ENCODE measurements at regions not wholly inside any gene's neighbourhood (a gene's known extent, or its start where the extent isn't known, plus 50 kb on each side); places are given as distances from the start of the nearest gene placed in this dataset.
A peak's percentile ranks its signal among the peaks of the same experiment; 100 is the strongest.

DNA sequence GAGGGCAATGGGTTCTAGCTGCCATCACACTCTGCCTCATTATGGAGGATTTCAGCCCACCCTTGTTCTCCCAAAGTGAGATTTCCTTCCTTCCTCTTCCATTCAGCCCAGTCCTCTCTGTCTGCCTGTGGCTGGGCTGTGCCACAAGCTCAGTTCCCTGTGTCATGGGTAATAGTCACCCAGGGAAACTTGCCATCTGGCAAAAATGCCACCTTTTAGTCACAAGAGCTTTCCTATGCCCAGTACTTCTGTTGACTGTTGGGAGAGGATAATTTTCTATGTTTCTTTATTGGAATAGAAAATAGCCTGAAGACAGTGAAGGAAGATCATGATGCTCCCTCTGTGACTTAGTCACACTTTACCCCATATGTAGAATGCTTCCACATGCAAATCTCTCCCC is 71.4 kb downstream of the TLR4 start:
- H3K4me1 ChIP-seq: no peaks in the 10 kb centered on the region
- DNase-seq (ENCODE audit: low spot score in 2 of 2): no peak
- no peaks in the 10 kb centered on the region for H3K27me3 ChIP-seq (ENCODE audit: low read depth)
- no peaks in the 10 kb centered on the region for H3K9me3 ChIP-seq
- H3K4me3 ChIP-seq: no peak overlapping the region
- no peaks in the 10 kb centered on the region for H3K36me3 ChIP-seq (replicated peaks)
- in situ Hi-C loops (cut with MboI; ENCODE audit: low sequenced_read_pairs): no loop called here

- in situ Hi-C loops (cut with MboI; ENCODE audit: low sequenced_read_pairs): no loop called here
- Histone ChIP-seq H3K36me3 (replicated peaks) (no peaks in the 10 kb centered on the region), H3K27me3 (ENCODE audit: low read depth) (no peaks in the 10 kb centered on the region), H3K9me3 (no peaks in the 10 kb centered on the region), H3K4me3 (no peak overlapping the region), H3K4me1 (no peaks in the 10 kb centered on the region)
- DNase-seq (ENCODE audit: low spot score in 2 of 2): no peak
These were observed 73.6 kb downstream of the TLR4 start for GRCh38 chr9:117777823-117778222.

DNA sequence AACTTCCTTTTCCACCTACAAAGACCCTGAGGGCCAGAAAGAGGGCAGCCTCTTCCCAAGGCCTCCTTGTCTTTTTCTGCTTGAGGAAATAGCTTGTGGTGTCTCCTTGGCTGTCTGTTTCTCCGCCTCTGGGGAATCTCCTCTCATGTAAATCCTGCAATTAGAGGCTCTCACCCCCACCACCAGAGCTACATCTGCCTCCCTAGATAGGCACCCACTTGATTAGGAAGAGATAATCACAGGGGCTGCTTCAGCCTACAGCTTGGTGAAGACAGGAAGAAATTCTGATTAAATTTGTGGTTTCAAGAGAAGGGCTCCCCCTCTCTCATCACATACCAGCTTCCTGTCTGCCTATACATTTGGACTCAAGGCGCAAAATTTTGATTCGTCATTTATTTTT is 75.6 kb downstream of the TLR4 start:
- Histone ChIP-seq H3K4me1 (no peaks in the 10 kb centered on the region), H3K27me3 (ENCODE audit: low read depth) (no peaks in the 10 kb centered on the region), H3K9me3 (no peaks in the 10 kb centered on the region), H3K36me3 (replicated peaks) (no peaks in the 10 kb centered on the region), H3K4me3 (no peak overlapping the region)
- no peak for DNase-seq (ENCODE audit: low spot score in 2 of 2)
- in situ Hi-C loops (cut with MboI; ENCODE audit: low sequenced_read_pairs): no loop called here

DNA sequence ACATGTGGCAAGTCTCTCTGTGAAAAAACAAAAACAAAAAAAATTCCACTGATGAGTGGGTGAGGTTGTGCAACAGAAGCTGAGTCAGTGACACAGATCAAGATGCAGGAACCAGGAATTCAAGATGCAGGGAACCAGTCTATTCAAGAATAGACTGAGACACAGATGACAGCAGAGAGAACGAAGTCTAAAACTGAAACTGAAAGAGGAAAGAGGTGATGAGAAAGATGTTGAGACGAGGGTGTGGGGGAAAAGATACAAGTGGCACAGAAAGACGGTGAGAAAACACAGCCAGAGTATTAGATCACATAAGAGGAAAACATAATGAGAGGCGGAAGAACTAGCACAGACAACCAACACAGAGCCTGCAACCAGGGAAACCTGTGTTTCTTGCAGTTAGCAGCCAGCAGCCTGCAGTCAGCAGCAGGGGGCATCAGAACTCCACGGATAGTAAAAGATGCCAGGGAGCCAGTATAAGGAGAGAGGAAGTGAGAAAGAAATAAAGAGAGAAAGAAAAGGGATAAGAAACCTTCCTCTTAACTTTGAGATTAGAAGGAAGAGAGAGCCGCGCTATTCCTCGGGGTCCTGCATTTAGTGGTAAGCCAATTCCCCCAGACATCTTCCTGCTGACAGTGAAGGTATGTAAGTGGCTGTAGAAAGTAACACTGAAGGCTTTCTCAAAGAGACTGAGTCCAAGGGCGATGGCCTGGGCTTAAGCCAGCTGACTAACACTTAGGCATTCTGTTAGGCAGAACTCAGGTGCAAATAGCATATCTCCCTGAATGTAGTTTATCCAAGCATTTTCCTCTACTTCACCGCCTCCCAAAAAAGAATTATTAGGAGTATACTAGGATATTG is 79.0 kb downstream of the TLR4 start:
- H3K9me3 ChIP-seq: no peaks in the 10 kb centered on the region
- no peak overlapping the region for H3K4me3 ChIP-seq
- DNase-seq (ENCODE audit: low spot score in 2 of 2): peak; percentile 11 to 51
- no peaks in the 10 kb centered on the region for H3K4me1 ChIP-seq
- no peaks in the 10 kb centered on the region for H3K27me3 ChIP-seq (ENCODE audit: low read depth)
- no peaks in the 10 kb centered on the region for H3K36me3 ChIP-seq (replicated peaks)
- in situ Hi-C loops (cut with MboI; ENCODE audit: low sequenced_read_pairs): no loop called here

DNA sequence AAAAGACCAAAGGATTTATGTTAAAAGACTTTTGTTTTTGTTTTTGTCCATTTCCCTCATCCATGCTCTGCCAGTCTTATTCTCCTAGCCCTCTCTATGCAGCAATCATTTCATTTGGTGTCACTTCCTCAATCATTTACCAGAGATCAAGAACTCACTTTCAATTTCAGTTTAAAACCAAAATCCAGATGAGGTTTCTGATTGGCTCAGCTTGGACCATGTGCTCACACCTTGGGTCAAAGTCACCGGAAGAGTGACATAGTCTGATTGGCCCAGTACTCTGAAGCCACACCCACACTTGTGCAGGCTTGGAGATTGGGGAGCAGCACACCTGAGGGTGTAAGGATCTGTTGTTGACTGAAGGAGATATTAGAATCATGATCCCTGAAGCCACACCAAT is 79.6 kb downstream of the TLR4 start:
- Histone ChIP-seq H3K9me3 (no peaks in the 10 kb centered on the region), H3K36me3 (replicated peaks) (no peaks in the 10 kb centered on the region), H3K4me1 (no peaks in the 10 kb centered on the region), H3K4me3 (no peak overlapping the region), H3K27me3 (ENCODE audit: low read depth) (no peaks in the 10 kb centered on the region)
- in situ Hi-C loops (cut with MboI; ENCODE audit: low sequenced_read_pairs): no loop called here
- DNase-seq (ENCODE audit: low spot score in 2 of 2): no peak

DNA sequence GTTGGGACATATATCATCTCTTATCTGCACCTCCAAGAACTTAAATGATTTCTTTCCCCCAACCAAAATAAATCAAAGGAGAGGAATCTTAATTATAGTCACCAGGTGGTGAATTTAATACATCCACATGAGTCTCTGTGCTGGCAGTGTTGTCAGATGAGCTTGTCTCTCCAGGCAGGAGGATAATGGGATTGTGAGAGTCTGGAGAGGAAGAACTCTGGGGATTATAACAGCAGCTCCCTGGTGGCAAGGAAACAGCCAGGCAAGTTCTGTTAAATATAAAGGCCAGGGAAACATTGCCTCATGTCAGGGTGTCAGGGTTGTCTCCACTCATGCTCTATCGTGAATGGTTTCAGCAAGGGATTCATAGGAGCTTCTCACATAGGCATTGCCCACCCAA is 80.8 kb downstream of the TLR4 start:
- in situ Hi-C loops (cut with MboI; ENCODE audit: low sequenced_read_pairs): no loop called here
- Histone ChIP-seq H3K4me1 (no peaks in the 10 kb centered on the region), H3K27me3 (ENCODE audit: low read depth) (no peaks in the 10 kb centered on the region), H3K9me3 (no peaks in the 10 kb centered on the region), H3K4me3 (no peak overlapping the region), H3K36me3 (replicated peaks) (no peaks in the 10 kb centered on the region)
- no peak for DNase-seq (ENCODE audit: low spot score in 2 of 2)

GRCh38 chr9:117787746-117788145 is 83.5 kb downstream of the TLR4 start:
- in situ Hi-C loops (cut with MboI; ENCODE audit: low sequenced_read_pairs): no loop called here
- H3K27me3 ChIP-seq (ENCODE audit: low read depth): no peaks in the 10 kb centered on the region
- no peaks in the 10 kb centered on the region for H3K4me1 ChIP-seq
- H3K9me3 ChIP-seq: no peaks in the 10 kb centered on the region
- no peak overlapping the region for H3K4me3 ChIP-seq
- no peaks in the 10 kb centered on the region for H3K36me3 ChIP-seq (replicated peaks)
- DNase-seq (ENCODE audit: low spot score in 2 of 2): no peak

DNA sequence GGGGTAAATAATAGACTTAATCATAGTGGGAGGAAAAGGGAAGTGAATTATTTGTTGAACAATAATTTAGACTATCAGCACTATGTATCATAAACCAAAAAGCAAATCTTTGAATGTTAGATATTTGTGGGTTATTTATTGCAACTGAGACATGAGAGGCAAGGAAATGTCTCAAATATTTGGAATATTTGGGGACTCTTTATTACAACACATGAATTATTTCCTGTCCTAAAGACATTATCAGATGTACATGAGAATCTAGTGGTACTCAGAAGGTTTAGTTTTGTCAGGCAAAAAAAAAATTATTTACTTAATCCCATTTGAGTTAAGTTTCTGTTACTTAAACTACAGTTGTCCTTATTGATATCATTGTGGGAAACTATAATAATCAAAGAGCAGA is 91.1 kb downstream of the TLR4 start:
- Histone ChIP-seq H3K9me3 (no peaks in the 10 kb centered on the region), H3K4me1 (no peaks in the 10 kb centered on the region), H3K27me3 (ENCODE audit: low read depth) (no peaks in the 10 kb centered on the region), H3K36me3 (replicated peaks) (no peaks in the 10 kb centered on the region), H3K4me3 (no peak overlapping the region)
- no peak for DNase-seq (ENCODE audit: low spot score in 2 of 2)
- in situ Hi-C loops (cut with MboI; ENCODE audit: low sequenced_read_pairs): no loop called here

GRCh38 chr9:117796681-117797080 is 92.5 kb downstream of the TLR4 start:
- no peak for DNase-seq (ENCODE audit: low spot score in 2 of 2)

DNA sequence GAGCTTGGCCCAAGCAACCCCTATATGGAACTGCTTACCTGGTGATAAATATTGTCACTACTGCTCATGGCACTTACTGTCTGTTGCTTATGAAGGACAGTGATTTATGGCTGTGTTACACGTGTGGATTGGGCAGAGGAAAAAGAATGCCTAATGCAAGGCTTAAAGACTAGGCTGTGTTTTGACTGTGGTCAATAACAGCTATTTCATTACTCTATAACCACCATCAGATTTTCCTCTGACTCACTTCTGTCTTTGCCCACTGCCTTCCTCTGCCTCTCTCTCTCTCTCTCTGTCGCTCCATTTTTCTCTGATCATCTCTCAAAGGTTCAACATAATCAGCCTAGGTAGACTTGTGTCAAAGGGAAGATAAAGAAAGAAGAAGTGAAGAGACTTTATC is 96.2 kb downstream of the TLR4 start:
- H3K9me3 ChIP-seq: no peaks in the 10 kb centered on the region
- H3K27me3 ChIP-seq (ENCODE audit: low read depth): no peaks in the 10 kb centered on the region; the same call in 1 of the 2 replicates
- in situ Hi-C loops (cut with MboI; ENCODE audit: low sequenced_read_pairs): no loop called here
- H3K4me1 ChIP-seq: no peaks in the 10 kb centered on the region
- no peak overlapping the region for H3K4me3 ChIP-seq
- H3K36me3 ChIP-seq (replicated peaks): no peaks in the 10 kb centered on the region
- DNase-seq (ENCODE audit: low spot score in 2 of 2): no peak

More at GRCh38 chr9:117796681-117797080, 92.5 kb downstream of the TLR4 start:
- no peaks in the 10 kb centered on the region for H3K27me3 ChIP-seq (ENCODE audit: low read depth)
- no peaks in the 10 kb centered on the region for H3K36me3 ChIP-seq (replicated peaks)
- H3K9me3 ChIP-seq: no peaks in the 10 kb centered on the region
- in situ Hi-C loops (cut with MboI; ENCODE audit: low sequenced_read_pairs): no loop called here
- H3K4me3 ChIP-seq: no peak overlapping the region
- H3K4me1 ChIP-seq: no peaks in the 10 kb centered on the region

DNA sequence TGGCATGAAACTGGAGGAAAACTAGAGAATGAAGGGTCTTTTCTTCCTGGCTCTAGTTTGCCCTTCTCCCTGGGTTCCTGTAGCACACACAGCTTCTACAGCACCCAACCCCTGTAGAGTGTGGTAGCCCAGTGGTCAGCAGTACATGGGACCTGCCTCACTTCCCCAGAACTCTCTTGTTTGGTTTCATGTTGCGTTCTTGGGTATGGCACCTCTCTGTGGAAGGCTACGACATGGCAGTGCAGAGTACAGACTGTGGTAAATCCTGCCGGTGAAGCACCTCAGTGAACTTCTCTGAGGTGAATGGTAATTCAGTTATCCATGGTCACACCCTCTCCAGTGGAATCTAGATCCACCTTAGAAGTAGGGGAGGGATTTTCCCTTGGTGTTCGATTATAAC is 105.5 kb downstream of the TLR4 start:
- in situ Hi-C loops (cut with MboI; ENCODE audit: low sequenced_read_pairs): no loop called here
- no peaks in the 10 kb centered on the region for H3K9me3 ChIP-seq
- H3K36me3 ChIP-seq (replicated peaks): no peaks in the 10 kb centered on the region
- no peak for DNase-seq (ENCODE audit: low spot score in 2 of 2)
- H3K4me1 ChIP-seq: no peaks in the 10 kb centered on the region
- H3K27me3 ChIP-seq (ENCODE audit: low read depth): no peaks in the 10 kb centered on the region
- no peak overlapping the region for H3K4me3 ChIP-seq

DNA sequence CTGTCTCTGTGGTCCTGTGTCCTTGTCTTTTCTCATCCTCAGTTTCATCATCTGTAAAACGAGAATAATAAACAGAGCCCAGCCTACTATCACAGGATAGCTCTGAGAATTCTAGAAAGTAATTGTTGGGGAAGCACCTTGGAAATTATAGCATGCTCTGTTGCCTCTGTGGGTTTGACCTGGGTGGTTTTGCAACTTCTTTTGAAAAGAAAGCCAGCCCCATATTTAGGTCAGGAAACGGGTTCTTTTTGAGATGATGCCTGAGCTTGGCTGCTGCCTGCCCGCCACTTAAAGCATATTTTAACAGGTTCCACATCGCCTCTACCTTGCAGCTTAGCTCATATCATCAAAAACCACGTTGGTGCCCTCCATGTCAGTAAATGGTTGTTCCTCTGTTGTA is 111.1 kb downstream of the TLR4 start:
- in situ Hi-C loops (cut with MboI; ENCODE audit: low sequenced_read_pairs): no loop called here
- Histone ChIP-seq H3K4me1 (no peaks in the 10 kb centered on the region), H3K4me3 (no peak overlapping the region), H3K36me3 (replicated peaks) (no peaks in the 10 kb centered on the region), H3K27me3 (ENCODE audit: low read depth) (no peaks in the 10 kb centered on the region), H3K9me3 (no peaks in the 10 kb centered on the region)
- no peak for DNase-seq (ENCODE audit: low spot score in 2 of 2)

DNA sequence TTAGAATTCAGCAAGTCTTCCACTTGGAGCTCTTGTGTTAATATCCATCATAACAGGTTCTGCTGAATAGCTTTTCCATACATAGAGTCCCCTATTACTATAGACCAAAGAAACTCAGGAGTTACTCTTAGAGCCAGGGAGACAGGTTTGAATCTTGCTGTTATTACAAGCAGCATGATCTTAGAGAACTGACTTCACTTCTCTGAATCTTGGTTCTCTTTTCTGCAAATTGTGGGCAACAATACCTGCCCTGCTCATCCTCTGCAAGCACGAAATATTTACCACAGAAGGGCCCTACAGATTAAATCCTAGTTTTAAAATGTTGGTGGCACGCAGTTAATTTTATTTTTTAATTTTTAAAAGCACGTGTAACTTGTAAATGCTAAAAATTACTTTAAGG is 111.7 kb downstream of the TLR4 start:
- in situ Hi-C loops (cut with MboI; ENCODE audit: low sequenced_read_pairs): no loop called here
- Histone ChIP-seq H3K9me3 (no peaks in the 10 kb centered on the region), H3K4me1 (no peaks in the 10 kb centered on the region), H3K27me3 (ENCODE audit: low read depth) (no peaks in the 10 kb centered on the region), H3K36me3 (replicated peaks) (no peaks in the 10 kb centered on the region), H3K4me3 (no peak overlapping the region)
- no peak for DNase-seq (ENCODE audit: low spot score in 2 of 2)

GRCh38 chr9:117821954-117822353 is 117.8 kb downstream of the TLR4 start:
- DNase-seq (ENCODE audit: low spot score in 2 of 2): no peak
- no peaks in the 10 kb centered on the region for H3K9me3 ChIP-seq

DNA sequence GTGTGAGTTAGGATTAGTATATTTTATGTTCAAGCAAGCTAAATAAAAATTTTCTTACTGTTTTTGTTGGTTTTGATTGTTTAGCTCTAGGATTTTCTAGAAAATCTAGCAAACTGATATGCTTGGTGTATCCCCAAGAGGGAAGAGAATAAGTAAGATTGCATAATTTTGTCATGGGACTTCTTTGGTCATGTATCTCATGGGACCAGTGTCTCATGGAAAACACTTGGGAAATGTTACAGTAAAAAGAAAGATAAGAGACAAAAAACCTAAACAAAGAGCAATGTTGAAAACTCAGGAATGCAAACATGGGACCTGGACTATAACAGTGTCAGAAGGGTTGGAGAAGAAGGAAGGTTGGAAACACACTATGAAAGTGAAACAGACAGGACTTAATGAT is 119.4 kb downstream of the TLR4 start:
- Histone ChIP-seq H3K4me1 (no peaks in the 10 kb centered on the region), H3K27me3 (ENCODE audit: low read depth) (no peaks in the 10 kb centered on the region; the same call in 1 of the 2 replicates), H3K36me3 (replicated peaks) (no peaks in the 10 kb centered on the region), H3K9me3 (no peaks in the 10 kb centered on the region), H3K4me3 (no peak overlapping the region)
- in situ Hi-C loops (cut with MboI; ENCODE audit: low sequenced_read_pairs): no loop called here
- DNase-seq (ENCODE audit: low spot score in 2 of 2): no peak

More at GRCh38 chr9:117821954-117822353, 117.8 kb downstream of the TLR4 start:
- H3K4me1 ChIP-seq: no peaks in the 10 kb centered on the region
- H3K4me3 ChIP-seq: no peak overlapping the region
- no peaks in the 10 kb centered on the region; the same call in 1 of the 2 replicates for H3K27me3 ChIP-seq (ENCODE audit: low read depth)
- in situ Hi-C loops (cut with MboI; ENCODE audit: low sequenced_read_pairs): no loop called here
- H3K36me3 ChIP-seq (replicated peaks): no peaks in the 10 kb centered on the region

Measured in HAP-1 (cell line).